ENCODE measurements at regions not wholly inside any gene's neighbourhood (a gene's known extent, or its start where the extent isn't known, plus 50 kb on each side); places are given as distances from the start of the nearest gene placed in this dataset.

DNA sequence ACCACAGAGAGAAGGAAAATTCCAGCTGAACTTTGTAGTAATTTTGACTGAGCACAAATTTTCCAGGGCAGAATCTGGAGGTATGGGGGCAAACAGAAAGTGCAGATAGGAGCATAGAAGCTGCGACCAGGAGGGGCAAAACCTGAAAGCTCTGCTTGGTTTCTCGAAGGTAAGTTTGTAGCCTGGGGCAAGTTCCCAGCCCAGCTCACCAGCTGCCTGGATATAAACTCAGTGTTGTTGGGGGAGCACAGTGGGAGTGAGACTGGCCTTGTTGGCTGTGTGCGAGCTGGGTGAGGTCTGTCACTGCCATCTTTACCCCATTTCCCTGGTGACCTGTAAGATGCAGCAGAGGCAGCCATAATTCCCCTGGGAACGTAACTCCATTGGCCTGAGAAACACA is 213.5 kb upstream of the POF1B start:
- ChIA-PET POLR2A (no interaction called here), CTCF (no interaction called here)
- no peaks in the 10 kb centered on the region for H3K27me3 ChIP-seq (replicated peaks; ENCODE audit: control insufficient read depth, insufficient read depth, low read length)
- H3K36me3 ChIP-seq (ENCODE audit: control insufficient read depth, insufficient read depth, low read length) = no peaks in the 10 kb centered on the region
- Mint-ChIP-seq H3K4me3 (ENCODE audit: unreplicated experiment) (no peak overlapping the region), H3K9me3 (ENCODE audit: unreplicated experiment) (peaks cover 9% of the 10 kb centered on the region), H3K36me3 (ENCODE audit: insufficient read depth, unreplicated experiment) (no peaks in the 10 kb centered on the region), H3K4me1 (ENCODE audit: low read depth, unreplicated experiment) (no peaks in the 10 kb centered on the region), H3K27me3 (ENCODE audit: insufficient read depth, unreplicated experiment) (no peaks in the 10 kb centered on the region), H3K27ac (ENCODE audit: unreplicated experiment) (no peak overlapping the region)
- no peak overlapping the region for H3K4me3 ChIP-seq (ENCODE audit: low read depth, low read length)
- no peaks in the 10 kb centered on the region for H3K9me3 ChIP-seq
- H3K4me1 ChIP-seq = 0 out of 2 replicates have a peak, but pooled peaks cover 3% of the 10 kb centered on the region
- no peak for DNase-seq
- no TSS peak for BruUV-seq (replicated peaks)
- intact Hi-C loops (cut with micrococcal nuclease; ENCODE audit: unreplicated experiment) = no loop called here
- TF ChIP-seq CTCF (IDR thresholded peaks at IDR 0.05; ENCODE audit: insufficient read depth in 1 of 2, low read depth in 1 of 2, low read length in 1 of 2, severe bottlenecking in 1 of 2, unreplicated experiment in 1 of 2) = no peak

GRCh38 chrX:85591536-85591935 is 212.1 kb upstream of the POF1B start:
- no peaks in the 10 kb centered on the region for H3K27me3 Mint-ChIP-seq (ENCODE audit: insufficient read depth, unreplicated experiment)
- H3K27ac Mint-ChIP-seq (ENCODE audit: unreplicated experiment) = no peak overlapping the region
- Histone ChIP-seq H3K9me3 (no peaks in the 10 kb centered on the region), H3K27me3 (replicated peaks; ENCODE audit: control insufficient read depth, insufficient read depth, low read length) (no peaks in the 10 kb centered on the region), H3K36me3 (ENCODE audit: control insufficient read depth, insufficient read depth, low read length) (no peaks in the 10 kb centered on the region), H3K4me1 (0 out of 2 replicates have a peak, but pooled peaks cover 3% of the 10 kb centered on the region), H3K4me3 (ENCODE audit: low read depth, low read length) (no peak overlapping the region)
- peaks cover 7% of the 10 kb centered on the region for H3K9me3 Mint-ChIP-seq (ENCODE audit: unreplicated experiment)
- intact Hi-C loops (cut with micrococcal nuclease; ENCODE audit: unreplicated experiment) = no loop called here
- CTCF ChIA-PET = no interaction called here
- no peak for DNase-seq
- no peaks in the 10 kb centered on the region for H3K4me1 Mint-ChIP-seq (ENCODE audit: low read depth, unreplicated experiment)
- POLR2A ChIA-PET = no interaction called here
- BruUV-seq (replicated peaks) = no TSS peak
- H3K4me3 Mint-ChIP-seq (ENCODE audit: unreplicated experiment) = no peak overlapping the region
- no peak for TF ChIP-seq CTCF (IDR thresholded peaks at IDR 0.05; ENCODE audit: insufficient read depth in 1 of 2, low read depth in 1 of 2, low read length in 1 of 2, severe bottlenecking in 1 of 2, unreplicated experiment in 1 of 2)
- H3K36me3 Mint-ChIP-seq (ENCODE audit: insufficient read depth, unreplicated experiment) = no peaks in the 10 kb centered on the region

DNA sequence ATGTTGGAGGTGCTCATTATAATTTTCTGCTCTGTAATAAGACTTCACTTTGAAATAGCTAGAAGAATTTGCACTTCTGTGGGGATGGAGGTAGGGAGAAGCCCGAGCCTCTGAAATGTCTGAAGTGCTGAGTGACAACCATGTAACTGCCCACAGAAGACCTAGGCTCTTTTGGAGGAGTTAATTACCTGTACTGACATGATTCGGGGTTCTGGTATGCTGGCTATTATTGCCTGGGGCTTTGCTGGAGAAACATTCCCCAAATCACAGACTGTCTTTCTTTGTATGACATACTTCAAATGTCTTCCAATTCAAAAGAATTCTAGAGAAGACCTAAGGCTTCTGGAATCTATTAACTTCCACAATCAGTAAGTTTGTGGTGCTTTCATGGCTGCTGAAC is 211.2 kb upstream of the POF1B start:
- peak; percentile 11 to 39 for DNase-seq
- CTCF ChIA-PET = no interaction called here
- no peaks in the 10 kb centered on the region for H3K27me3 ChIP-seq (replicated peaks; ENCODE audit: control insufficient read depth, insufficient read depth, low read length)
- H3K9me3 ChIP-seq = no peaks in the 10 kb centered on the region
- Mint-ChIP-seq H3K4me3 (ENCODE audit: unreplicated experiment) (no peak overlapping the region), H3K9me3 (ENCODE audit: unreplicated experiment) (peaks cover 9% of the 10 kb centered on the region), H3K36me3 (ENCODE audit: insufficient read depth, unreplicated experiment) (no peaks in the 10 kb centered on the region), H3K4me1 (ENCODE audit: low read depth, unreplicated experiment) (no peaks in the 10 kb centered on the region), H3K27me3 (ENCODE audit: insufficient read depth, unreplicated experiment) (no peaks in the 10 kb centered on the region), H3K27ac (ENCODE audit: unreplicated experiment) (no peak overlapping the region)
- intact Hi-C loops (cut with micrococcal nuclease; ENCODE audit: unreplicated experiment) = no loop called here
- H3K36me3 ChIP-seq (ENCODE audit: control insufficient read depth, insufficient read depth, low read length) = no peaks in the 10 kb centered on the region
- TF ChIP-seq CTCF (IDR thresholded peaks at IDR 0.05; ENCODE audit: insufficient read depth in 1 of 2, low read depth in 1 of 2, low read length in 1 of 2, severe bottlenecking in 1 of 2, unreplicated experiment in 1 of 2) = no peak
- H3K4me3 ChIP-seq (ENCODE audit: low read depth, low read length) = no peak overlapping the region
- 0 out of 2 replicates have a peak, but pooled peaks cover 3% of the 10 kb centered on the region for H3K4me1 ChIP-seq
- no TSS peak for BruUV-seq (replicated peaks)
- POLR2A ChIA-PET = no interaction called here
